Omental fat pad (tissue), 3 donors: ENCODE measurements at regions not wholly inside any gene's neighbourhood (a gene's known extent, or its start where the extent isn't known, plus 50 kb on each side); places are given as distances from the start of the nearest gene placed in this dataset.

Experiments used
- ATAC-seq: fragments of 150-250 bp; one replicate; pipeline ENCODE4 v1.9.1; 2016; ENCODE audit warnings: mild to moderate bottlenecking, moderate library complexity; ENCODE audit not compliant: low FRiP score
- DNase-seq: peaks from one replicate; pipeline ENCODE4 v3.0.0-alpha.2; 2019; ENCODE audit warnings: low spot score
- CTCF ChIP-seq, 3 donors: fragments of 450-650 bp; IDR thresholded peaks; one replicate each; pipeline ENCODE4 v1.5.1; 2016 to 2017; ENCODE audit warnings: antibody characterized with exemption in 3 of 3, mild to moderate bottlenecking in 3 of 3, moderate library complexity in 2 of 3

- DNase-seq (no peak), ATAC-seq (no peak)
- TF ChIP-seq CTCF (IDR thresholded peaks at IDR 0.05): no peak
These were observed 633.7 kb downstream of the MECOM start for GRCh38 chr3:169029674-169030285.

GRCh38 chr3:169028716-169029115 lies 634.8 kb downstream of the MECOM start:
- no peak for TF ChIP-seq CTCF (IDR thresholded peaks at IDR 0.05)
- no peak for ATAC-seq

DNA sequence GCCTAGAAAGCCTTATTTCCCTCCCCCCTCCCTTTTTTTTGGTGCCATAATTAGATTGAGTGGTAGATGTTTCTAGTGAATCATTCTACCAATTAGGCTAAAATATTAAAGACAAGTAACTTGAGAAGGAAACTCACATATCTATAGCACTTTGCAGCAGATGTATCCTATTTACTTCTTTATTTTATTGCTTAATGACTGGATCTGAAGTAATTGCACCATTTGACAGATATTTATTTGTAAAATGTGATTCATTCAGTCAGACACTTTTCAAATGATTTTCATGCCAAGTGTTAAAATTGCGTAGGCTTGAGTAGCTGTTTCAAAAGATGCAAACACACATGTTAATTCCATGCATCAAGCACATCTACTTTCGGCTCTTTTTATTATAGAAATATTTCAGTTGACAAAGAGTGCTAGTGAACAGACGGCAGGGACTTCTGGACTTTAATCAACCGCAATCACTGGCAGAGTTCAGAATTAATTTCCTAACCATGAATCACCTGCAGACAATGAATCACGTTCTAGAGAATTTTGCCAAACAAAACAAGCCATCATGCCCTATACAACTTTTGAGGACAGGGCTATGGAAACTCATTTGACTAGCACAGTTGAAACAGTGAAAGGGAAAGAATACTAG lies 636.8 kb downstream of the MECOM start:
- peak; percentile 57 for ATAC-seq
- DNase-seq: no peak
- TF ChIP-seq CTCF (IDR thresholded peaks at IDR 0.05): no peak

More at GRCh38 chr3:169028716-169029115, 634.8 kb downstream of the MECOM start:
- DNase-seq: no peak

GRCh38 chr3:169022457-169022856 lies 641.1 kb downstream of the MECOM start:
- DNase-seq: no peak
- no peak for ATAC-seq

GRCh38 chr3:169020371-169020770 lies 643.1 kb downstream of the MECOM start:
- DNase-seq (no peak), ATAC-seq (no peak)

More at GRCh38 chr3:169022457-169022856, 641.1 kb downstream of the MECOM start:
- no peak for TF ChIP-seq CTCF (IDR thresholded peaks at IDR 0.05)

DNA sequence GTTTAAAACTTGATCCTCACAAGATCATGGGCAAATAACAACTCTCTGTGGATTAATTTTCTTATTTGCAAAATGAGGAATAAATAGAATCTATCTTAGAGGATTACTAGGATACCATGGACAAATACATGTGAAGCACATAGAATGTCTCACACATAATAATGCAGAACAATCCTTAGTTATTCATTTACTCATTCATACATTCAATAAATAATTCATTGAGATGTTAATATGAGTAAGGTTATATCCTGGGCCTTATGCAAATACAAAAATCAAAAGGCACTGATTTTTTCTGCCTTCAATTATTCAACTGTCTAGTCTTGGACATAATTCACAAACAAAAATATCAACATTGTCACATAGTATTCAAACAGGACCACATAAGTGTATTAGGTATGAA lies 654.1 kb downstream of the MECOM start:
- DNase-seq (no peak), ATAC-seq (no peak)
- no peak for TF ChIP-seq CTCF (IDR thresholded peaks at IDR 0.05)

More at GRCh38 chr3:169020371-169020770, 643.1 kb downstream of the MECOM start:
- no peak for TF ChIP-seq CTCF (IDR thresholded peaks at IDR 0.05)
